NCI-H1694 treated with DMSO at 0.1 percent for 48 hours (cell line): ENCODE measurements at regions not wholly inside any gene's neighbourhood (a gene's known extent, or its start where the extent isn't known, plus 50 kb on each side); places are given as distances from the start of the nearest gene placed in this dataset.
"Not testable (repeated sequence)": the region's sequence is repeated elsewhere in the genome, so short reads cannot be mapped to it uniquely, and the experiment has no call there.

Source experiments
- DNase-seq: peaks from one replicate; lab custom pipeline; 2025; lab: John Stamatoyannopoulos, UW

DNA sequence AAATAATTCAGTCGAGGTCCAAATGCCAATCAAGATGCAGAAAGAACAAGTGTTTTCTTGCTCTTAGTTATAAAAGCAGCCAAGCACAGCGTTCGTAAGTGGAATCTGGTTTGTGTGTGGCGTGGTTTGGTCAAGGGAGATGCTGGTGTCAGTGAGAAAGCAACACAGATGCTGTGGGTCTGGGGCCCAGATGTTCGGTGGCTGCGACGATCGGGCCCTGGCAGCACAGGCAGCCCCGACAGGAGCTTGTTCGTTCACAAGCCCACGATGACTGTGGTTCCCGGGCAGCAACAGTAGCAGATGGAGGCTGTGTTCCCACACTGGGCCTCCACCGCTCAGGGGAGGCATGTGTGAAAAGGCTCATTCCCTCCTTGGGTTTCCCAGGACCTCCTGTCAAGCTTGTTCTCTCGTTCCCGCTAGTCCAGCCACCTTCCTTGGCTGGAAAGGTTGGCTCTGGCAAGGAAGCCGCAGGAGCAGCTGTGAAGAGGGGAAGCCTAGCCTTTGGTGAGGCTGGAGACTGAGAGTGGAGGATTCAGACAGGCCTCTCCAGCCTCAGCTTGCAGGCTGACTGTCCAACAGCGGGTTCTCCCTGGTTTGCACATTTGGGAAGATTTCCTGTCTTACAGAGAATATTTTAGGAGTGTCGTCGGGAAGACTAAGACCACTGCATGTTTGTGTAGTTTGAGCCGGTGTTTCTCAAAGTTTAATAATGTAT is 304.7 kb downstream of the QKI start:
- DNase-seq: no peak

DNA sequence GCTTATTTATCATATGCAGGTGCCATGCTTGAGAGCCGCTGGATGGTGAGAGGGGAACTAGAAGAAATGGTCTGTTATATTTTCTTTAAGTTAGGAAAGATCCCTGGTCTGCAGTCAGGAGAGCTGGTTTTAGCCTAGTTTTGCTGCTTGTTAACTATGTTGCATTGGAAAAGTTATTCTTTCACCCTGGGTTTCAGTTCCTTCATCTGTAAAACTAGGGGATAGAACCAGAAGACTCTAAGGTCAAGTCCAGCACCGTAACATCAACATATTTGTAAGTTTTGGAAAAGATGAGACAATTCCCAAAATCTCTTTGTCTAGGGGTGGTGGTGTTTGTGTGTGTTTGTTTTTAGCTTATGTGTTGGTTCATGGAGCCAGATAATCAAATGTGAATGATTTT is 304.0 kb downstream of the QKI start:
- DNase-seq: no peak

- DNase-seq: no peak
These were observed 302.7 kb downstream of the QKI start for GRCh38 chr6:163717106-163717764.

DNA sequence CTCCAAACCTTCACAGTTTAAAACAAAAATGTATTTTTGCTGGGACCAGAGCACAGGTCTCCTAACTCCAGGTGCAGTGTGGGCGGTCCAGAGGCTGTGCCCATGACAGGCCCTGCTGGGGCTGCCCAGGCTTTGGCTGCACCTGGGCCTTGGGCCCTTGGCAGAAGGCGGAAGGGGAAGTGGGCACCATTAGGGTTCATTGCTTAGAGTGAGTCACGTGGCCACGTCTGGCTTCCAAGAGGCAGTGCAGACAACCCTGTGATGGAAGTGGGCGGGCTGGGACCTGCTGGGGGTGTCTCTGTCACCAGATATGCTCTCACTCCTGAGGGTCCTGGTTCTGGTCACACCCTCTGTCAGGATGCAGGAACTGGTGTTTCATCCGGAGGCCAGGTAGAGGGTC is 302.2 kb downstream of the QKI start:
- no peak for DNase-seq

DNA sequence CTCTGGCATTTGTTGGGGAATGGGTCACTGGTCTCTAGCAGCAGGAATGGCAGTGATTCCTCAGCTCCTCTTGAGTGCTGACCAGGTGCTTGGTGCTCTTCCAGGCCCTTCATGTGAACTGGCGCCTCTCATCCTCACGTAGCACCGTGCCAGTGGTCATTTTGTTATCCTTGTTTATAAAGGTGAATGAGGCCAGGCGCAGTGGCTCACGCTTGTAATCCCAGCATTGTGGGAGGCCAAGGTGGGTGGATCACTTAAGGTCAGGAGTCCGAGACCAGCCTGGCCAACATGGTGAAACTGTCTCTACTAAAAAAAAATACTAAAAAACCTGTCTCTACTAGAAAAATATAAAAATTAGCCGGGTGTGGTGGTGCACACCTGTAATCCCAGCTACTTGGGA is 301.3 kb downstream of the QKI start:
- no peak for DNase-seq

DNA sequence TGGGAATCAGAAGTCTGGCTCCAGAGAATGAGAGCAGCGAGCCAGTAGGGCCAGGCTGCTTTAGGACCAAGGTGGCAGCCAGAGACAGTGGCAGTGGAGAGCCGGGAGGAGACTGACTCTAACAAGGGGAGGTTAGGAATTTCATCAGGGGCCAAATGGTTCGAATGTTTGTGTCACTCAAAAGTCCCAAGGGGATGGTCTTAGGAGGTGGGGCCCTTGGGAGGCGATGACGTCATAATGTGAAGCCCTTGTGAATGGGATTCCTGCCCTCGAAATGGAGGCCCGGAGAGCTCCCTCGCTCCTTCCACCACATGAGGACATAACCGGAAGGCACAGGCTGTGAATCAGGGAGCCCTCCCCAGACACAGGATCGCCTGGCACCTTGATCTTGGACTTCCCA is 299.7 kb downstream of the QKI start:
- no peak for DNase-seq

GRCh38 chr6:163712981-163713380 is 298.5 kb downstream of the QKI start:
- DNase-seq: no peak

DNA sequence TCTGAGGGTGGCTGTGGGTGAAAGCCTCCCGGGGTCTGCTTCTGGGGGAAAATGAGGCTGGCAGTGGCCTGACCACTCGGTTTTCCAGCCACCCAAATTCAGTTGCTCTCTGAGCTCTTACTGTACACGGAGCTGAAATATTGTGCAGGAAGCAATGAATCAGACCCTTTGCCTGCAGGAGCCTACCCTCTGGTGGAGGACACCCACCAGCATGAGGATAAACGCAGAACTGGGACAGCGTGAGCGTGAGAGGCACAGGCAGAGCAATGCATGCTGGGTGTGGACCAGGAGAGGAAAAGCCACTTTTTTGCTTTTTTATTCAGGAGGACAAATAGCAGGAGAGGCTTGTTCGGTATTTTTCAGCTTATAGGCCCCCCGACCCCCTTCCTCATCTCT is 298.0 kb downstream of the QKI start:
- DNase-seq: no peak

- no peak for DNase-seq
These were observed 297.4 kb downstream of the QKI start for GRCh38 chr6:163711615-163712565.

- no peak for DNase-seq
These were observed 296.3 kb downstream of the QKI start for GRCh38 chr6:163710532-163711470.

DNA sequence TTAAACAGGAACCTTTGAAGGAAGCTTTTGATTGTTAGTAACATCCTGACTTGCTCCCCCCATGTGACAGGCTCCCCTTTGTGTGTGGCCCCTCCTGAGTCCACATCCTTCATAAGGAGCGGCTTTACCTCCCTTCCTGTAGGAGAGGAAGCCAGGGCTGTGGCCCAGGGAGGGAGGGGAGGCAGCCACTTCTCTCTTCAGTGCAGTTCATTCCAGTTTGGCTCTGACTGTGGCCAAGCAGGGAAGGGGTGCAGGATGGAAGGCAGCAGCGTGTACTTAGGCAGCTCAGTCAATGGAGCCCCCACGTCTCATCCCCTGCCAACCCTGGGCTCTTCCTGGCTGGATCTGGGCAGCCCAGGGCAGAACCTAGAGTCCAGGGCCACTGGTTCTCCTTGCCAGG is 295.2 kb downstream of the QKI start:
- no peak for DNase-seq

DNA sequence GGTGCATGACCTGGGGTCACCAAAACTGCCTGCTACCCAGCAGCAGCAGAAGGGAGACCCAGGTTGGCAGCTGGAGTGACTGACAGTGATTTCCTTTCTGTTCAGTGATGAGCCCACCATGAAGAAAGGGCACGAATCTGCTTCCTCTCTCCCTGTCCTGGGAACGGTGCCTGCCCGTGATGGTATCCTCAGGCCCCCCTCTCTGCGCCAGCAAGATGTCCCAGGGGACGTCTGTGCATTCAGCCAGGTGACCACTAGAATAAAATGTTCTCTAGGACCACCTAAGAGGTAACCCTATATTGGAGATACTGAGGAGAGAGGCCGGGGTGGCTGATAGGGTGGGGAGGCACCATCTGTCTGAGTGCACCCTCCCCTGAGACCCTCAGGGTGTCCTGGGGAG is 294.7 kb downstream of the QKI start:
- DNase-seq: no peak

GRCh38 chr6:163708466-163708865 is 293.9 kb downstream of the QKI start:
- no peak for DNase-seq

DNA sequence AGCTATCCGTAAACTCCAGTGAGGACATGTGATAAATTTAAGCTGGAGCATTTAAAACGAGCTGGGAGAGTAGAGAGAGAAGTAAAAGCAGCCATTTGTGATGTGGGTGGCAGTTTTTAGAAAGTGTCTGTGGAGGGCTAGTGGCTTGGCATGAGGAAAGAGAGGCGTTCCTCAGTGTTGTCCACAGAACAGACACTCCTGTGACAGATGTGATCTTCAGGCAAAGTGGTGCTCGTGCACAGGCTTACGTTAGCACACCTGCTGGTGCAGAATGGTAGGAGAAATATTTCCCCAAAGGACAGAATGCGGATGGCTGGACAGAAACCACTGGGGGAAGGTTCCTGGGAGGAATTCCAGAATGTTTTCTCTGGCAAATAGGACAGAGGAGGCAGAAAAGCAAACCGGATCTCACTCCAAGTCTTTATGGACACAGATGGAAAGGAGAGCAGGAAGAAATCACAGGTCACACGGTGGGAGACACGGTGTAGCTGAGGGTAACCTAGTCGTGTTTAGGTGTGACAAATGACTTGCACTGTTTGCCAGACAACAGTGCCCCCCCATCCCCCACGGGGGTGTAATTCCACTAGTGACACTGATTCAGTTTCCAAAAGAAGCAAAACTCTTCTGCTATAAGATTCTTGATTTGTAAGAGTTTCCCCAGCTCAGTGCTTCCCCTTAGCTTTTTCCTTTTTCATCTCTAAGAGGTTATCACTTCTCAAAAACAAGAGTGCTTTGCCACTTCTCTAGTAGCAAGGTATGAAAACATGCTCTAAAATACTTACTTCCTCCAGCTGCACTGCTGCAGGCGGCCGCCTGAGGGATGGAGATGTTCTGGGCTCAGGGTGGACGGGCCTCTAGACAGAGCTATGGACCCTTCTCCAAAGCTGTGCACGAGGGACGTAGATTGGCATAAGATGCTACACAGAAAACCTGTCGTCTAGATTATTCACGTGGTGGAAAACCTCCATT is 293.2 kb downstream of the QKI start:
- no peak for DNase-seq

DNA sequence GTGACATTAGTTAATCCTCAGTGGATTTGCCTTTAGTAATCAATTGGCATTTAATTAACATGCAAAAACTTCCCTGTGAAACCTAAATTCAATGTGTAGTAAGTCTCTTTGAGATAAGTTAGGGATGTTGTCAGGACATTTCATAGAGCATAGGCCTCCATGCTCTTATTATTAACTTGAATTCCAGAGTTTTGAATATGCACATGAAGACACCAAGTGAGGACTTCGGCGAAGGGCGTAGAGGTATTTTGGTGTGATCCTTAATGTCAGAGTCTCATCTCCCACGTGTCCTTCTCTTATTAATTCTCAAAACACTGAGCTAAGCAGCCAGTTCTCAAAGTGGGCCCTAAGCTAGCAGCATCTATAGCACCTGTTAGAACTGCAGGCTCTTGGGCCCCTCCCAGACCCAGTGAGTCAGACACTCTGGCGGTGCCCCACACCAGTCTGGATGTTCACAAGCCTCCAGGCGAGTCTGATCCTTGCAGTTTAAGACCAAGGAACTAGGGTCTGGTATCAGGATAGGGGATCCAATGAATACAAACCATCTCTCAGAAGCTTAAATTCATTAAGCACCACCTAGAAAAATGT is 292.1 kb downstream of the QKI start:
- DNase-seq: no peak

- no peak for DNase-seq
These were observed 291.4 kb downstream of the QKI start for GRCh38 chr6:163705923-163706322.

DNA sequence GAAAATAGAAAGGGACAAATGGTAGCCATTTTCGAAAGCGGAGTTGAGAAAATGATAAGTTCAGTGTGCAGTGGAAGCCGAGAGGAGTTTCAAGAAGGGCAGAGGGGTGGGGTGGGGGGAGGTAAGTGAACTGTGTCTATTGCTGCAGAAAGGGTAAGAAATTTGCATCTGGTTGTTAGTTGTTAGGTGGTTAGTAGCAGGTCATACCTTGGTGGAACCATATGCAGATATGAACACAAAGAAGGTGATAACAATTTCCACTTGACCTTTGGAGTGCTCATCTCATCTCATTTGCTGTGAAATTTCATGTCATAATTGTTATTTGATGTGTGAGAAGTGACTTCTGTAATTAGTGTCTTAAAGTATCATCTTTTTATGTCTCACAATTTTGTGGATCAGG is 288.2 kb downstream of the QKI start:
- DNase-seq: no peak

GRCh38 chr6:163701762-163702161 is 287.2 kb downstream of the QKI start:
- DNase-seq: no peak

DNA sequence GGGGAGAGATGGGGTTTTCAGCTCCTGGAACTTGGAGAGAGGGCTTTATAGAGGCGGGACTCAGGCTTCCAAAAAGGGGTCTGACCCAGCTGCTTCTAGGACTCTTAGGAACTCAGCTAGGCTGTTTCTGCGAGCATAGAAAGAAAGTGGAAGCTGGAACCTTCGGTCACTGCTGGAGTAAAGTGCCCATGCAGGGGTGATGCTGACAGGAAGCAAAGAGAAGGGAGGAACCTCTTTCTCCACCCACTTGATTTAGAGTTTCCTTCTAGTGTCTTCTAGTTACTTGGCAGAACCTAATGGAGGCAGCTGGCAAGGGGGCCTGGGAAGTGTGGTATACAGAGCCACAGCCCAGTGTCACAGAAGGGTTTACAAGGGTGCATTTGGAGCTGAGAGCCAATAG is 283.6 kb downstream of the QKI start:
- no peak for DNase-seq

DNA sequence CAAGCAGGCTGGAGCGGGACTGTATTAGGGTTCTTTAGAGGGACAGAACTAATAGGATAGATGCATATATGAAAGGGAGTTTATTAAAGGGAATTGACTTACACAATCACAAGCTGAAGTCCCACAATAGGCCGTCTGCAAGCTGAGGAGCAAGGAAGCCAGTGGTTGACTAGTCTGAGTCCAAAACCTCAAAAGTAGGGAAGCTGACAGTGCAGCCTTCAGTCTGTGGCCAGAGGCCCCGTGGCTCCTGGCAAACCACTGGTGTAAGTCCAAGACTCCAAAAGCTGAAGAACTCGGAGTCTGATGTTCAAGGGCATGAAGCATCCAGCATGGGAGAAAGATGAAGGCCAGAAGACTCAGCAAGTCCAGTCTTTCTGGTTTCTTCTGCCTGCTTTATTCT is 281.8 kb downstream of the QKI start:
- not testable (repeated sequence) for DNase-seq
